ENCODE measurements at regions not wholly inside any gene's neighbourhood (a gene's known extent, or its start where the extent isn't known, plus 50 kb on each side); places are given as distances from the start of the nearest gene placed in this dataset.

DNA sequence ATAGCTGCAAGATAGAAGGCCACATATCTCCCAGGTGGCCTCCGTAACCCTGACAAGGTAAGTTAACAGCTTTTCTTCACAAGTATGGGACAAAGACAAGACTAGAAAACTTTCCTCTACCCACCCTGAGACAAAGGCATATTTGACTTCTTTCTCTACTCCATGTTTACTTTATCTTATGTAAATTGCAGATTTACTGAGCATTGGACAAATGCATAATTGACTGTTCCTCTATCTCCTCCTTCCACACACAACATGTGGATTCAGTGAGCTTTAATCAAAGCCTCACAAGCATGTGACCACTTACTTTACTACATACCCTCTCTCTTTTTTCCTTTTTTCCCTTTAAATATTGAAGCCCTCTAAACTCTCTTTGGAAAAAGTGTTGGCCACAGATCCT, 289.1 kb upstream of the TMTC1 start:
- in situ Hi-C loops (cut with MboI; ENCODE audit: low pct_unique_long_range_greater_than_20kb, low sequenced_read_pairs): no loop called here
- no peak for DNase-seq

DNA sequence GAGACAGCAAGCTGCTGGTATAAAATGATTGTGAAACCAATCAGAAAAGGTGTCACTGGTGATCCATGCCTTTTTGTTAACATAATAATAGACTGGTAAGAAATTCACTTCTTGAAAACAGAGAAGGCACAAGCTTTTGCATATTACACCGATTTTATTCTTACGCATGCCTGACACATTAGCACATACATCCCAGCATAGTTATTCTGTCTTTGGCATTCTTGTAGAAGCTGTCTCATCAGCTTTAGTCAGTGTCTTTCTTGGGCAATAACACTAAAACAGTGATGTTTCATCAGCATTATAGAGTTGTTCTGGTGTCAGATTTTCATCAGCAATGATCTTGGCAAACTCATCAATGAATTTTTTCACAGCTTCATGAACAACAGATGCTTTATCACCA, 283.4 kb upstream of the TMTC1 start:
- in situ Hi-C loops (cut with MboI; ENCODE audit: low pct_unique_long_range_greater_than_20kb, low sequenced_read_pairs): no loop called here
- no peak for DNase-seq

DNA sequence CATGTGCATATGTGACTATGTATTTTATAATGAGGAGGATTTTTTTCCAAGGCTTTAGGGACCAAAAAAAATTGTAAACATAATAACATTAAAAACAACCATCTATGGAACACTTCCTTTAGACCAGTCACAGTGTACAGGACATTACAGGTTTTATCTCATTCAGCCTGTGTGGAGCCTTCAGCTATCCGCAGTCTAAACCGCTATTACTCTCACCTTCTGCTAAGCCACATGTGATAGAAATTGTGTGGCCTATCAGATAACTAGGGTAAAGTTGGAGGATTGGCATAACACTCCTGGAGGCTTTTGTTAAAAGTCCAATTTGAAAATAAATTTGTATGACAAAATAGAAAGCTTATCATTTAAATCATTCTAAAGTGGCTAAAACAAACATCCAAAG, 281.2 kb upstream of the TMTC1 start:
- in situ Hi-C loops (cut with MboI; ENCODE audit: low pct_unique_long_range_greater_than_20kb, low sequenced_read_pairs): no loop called here
- no peak for DNase-seq

DNA sequence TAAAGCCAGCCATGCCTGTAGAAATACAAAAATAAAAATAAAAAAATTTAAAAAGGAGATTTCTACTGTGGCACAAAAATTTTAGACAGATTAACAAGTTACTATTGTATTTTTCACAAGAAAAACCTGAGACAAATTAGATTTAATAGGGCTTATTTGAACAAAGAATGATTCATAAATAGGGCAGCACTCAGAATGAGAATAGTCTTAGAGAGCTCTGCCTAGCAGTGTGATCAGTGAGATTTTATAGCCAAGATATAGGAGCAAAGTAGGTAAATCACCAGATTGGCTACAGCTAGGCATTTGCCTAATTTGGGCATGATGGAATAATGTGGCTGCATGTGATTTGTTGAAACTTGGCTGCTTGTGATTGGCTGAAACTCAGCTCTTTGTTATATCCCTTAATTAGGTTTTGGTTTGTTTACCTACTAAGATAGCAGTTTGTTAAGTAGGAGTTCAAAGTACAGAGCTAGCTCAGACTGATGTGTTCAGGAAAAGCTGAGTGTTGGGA, 279.7 kb upstream of the TMTC1 start:
- in situ Hi-C loops (cut with MboI; ENCODE audit: low pct_unique_long_range_greater_than_20kb, low sequenced_read_pairs): no loop called here
- no peak for DNase-seq

DNA sequence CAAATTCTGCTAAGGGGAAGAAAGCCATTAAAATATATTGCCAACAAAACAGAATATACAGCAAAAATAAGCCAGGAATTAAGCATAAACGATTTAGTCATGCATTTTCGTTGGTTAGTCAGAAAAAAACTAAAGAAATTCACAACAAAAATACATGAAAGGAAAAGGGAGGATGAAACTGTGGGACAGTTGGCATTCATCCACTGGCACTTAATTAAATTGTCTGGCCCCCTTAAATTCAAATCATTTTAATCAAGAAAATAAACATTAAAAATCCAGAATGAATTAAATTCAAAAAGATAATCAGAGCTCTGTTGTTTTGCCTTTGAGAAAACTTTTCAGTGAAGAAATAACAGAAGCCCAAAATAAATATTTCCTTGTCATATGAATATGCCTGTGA, 264.6 kb upstream of the TMTC1 start:
- DNase-seq: no peak
- in situ Hi-C loops (cut with MboI; ENCODE audit: low pct_unique_long_range_greater_than_20kb, low sequenced_read_pairs): no loop called here

DNA sequence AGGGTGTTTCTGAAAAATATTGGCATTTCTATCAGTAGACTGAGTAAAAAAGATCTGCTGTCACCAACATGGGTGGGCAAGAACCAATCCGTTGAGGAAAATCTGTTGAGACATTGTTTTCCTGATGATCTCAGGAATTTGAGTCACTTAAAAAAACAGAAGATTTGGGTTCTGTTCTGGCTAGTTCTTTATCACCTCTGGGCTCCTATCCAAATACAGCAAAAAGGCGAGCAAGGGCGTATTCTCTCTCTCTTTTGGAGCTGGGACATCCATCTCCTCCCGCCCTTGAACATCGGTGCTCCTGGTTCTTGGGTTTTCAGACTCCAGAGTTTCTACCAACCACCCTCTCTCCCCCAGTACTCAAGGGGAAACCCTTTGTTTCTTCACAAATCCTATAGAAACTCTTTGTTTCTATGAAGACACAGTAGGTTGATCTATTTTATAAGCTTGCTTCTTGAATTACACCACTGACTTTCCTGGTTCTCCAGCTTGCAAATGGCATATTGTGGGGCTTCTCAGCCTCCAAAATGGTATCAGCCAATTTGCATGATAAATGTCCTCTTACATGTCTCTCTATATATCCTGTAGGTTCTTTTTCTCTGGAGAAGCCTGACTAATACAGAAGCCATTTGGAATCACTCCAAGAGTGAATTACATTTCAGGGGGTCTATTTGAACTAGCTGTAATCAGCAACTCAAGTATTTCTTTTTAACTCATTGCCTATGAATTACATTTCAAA, 263.9 kb upstream of the TMTC1 start:
- in situ Hi-C loops (cut with MboI; ENCODE audit: low pct_unique_long_range_greater_than_20kb, low sequenced_read_pairs): no loop called here
- DNase-seq: no peak

DNA sequence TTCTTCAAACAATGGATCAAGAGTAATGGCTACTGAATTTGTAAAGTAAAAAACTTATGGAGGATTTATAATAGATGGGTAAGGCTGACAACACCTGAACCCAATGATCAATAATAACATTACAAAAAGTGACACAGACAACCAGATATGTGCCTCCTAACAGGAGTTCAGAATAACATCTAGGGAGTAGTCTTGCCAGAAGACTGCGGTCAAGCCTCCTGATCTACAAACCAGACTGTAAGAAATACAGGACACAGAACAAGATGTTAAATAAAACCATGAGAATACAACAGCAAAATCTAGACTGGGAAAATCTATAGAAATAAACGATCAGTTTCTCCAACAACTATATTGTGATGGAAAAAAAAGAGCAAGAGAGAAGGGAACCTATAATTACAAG, 262.6 kb upstream of the TMTC1 start:
- DNase-seq: no peak
- in situ Hi-C loops (cut with MboI; ENCODE audit: low pct_unique_long_range_greater_than_20kb, low sequenced_read_pairs): no loop called here

DNA sequence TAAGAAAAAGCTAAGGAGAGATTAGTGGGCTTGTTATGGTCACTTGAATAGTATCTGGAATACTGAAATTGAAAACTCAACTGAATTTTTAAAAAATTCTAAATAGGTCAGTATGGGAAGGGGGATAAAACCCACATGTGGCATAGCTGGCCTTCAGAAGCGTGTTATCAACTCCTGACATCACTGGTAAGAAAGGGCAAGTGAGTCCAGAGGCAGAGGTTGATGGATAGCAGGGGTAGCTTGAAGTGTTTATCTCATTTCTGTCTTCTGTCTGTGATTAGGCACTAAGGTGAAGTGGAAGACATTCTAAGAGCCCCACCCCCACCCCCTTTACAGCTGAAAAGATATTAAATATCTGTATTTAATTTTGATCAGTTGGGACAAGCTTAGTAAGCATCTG, 261.4 kb upstream of the TMTC1 start:
- in situ Hi-C loops (cut with MboI; ENCODE audit: low pct_unique_long_range_greater_than_20kb, low sequenced_read_pairs): no loop called here
- DNase-seq: no peak

DNA sequence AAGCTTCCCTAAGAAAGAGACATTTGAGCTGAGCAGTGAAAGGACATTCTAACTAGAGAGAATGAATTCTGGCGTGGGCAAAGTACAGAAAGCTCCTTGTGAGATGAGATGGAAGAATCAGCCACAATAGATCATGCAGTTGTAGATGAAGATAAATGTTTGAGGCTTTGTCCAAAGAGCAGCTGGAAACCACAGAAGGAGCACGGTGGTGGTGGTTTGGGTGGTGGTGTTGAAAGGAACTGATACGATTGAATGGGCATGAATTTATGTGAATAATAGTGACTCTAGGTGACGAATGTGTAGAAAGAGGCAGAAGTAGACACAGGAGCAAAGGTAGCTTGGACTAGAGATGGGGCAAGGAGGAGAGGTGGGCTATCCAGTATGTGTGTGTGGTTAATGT, 260.5 kb upstream of the TMTC1 start:
- DNase-seq: no peak
- in situ Hi-C loops (cut with MboI; ENCODE audit: low pct_unique_long_range_greater_than_20kb, low sequenced_read_pairs): no loop called here

DNA sequence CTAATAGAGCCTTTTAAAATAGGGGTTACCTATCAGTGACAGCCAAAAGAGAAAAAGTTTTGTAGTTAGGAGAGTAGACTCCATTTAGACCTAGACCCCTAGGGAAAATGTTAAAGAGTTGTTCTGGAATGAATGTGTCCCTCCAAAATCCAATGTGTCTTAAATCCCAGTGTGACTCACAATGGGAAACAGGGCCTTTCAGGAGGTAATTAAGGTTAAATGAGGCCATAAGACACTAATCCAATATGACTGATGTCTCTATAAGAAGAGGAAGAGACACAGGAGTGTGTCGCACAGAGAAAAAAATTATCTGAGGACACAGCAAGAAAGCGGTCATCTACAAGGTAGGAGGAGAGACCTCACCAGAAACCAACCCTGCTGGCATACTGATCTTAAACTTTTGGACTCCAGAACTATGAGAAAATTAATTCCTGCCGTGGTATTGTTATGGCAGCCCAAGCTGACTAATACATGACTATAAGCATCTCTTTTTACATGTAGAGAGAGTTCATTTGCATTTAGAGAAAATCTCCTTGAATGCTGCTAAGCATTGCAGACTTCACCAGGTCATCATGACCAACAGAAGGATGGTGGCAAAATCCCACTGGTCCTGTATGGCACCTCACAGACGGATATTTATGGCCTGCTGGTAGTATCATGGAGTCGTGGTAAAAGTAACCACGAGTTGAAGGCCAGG, 259.6 kb upstream of the TMTC1 start:
- in situ Hi-C loops (cut with MboI; ENCODE audit: low pct_unique_long_range_greater_than_20kb, low sequenced_read_pairs): no loop called here
- no peak for DNase-seq

DNA sequence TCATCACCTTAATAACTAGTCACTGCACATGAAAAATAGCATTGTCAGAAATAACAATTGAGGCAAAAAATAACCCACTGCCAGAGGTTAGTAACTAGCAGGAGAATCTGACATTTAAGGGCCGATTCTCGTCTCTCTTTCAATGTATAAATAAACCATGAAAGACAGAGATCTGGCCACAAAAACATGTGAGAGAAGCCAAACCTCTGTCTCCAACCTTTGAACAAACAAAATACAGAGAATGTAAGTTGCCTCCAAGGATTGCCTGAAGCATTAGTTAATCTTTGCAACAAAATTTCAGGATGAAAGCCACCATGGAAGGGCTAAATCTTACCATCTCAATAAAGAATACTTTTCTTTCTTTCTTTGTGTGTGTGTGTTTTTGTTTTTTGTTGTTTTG, 257.4 kb upstream of the TMTC1 start:
- in situ Hi-C loops (cut with MboI; ENCODE audit: low pct_unique_long_range_greater_than_20kb, low sequenced_read_pairs): no loop called here
- DNase-seq: no peak

DNA sequence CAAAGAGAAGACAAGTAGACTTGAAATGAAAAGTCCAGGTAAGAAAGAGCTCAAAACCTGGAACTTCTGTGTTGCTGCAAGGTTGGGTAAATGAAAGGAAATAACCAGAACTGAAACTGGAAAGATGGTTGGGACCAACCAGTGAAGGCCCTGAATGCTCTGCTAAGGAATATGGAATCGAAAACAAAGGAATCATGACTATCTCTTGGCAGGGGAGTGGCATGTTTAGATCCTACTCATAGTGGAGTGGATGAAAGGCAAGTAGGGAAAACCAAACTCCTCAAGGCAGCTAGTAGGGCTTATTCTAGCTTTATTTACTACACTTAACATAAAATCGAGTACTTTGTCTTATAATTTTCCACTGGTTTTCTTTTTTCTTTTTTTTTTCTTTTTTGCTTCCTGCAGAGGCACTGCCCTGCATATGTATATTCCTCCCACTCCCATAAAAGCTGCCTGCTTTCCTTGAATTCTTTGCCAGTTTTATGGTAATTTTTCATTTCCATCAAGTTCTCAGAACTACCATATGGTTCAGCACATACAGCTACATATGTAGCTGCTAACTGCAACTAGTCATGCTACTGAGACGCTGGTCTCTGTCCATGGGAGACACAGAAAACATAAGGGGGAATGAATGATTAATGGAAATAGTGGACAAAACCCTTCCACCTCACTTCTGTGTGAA, 247.1 kb upstream of the TMTC1 start:
- in situ Hi-C loops (cut with MboI; ENCODE audit: low pct_unique_long_range_greater_than_20kb, low sequenced_read_pairs): no loop called here
- no peak for DNase-seq

DNA sequence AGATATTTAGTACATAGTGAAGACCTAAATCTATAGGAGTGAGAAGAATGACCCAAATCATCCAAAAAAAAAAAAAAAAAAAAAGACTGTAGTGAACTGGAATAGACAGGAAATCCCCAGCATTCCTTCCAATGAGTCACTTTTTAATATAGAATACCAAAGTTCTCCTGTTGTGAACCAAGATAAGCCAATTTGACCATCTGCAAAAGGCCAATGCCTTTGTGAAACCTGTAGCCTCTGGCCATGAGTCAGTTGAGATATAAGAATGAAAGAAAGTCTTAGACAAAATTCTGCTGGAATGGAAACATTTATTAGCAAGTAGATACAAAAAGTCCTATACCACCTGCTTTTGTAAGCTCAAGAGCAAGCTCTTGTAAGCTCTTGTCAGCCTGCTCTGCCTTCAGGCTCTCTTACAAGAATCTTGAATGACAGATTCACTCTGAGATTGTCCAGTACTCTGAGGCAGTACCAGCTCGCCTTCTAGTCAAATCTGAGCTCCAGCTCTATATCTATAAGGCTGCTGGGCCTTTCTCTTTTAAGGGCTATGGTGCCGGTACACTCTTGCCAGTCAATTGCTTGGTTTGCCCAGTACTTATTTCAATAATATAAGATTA, 243.0 kb upstream of the TMTC1 start:
- in situ Hi-C loops (cut with MboI; ENCODE audit: low pct_unique_long_range_greater_than_20kb, low sequenced_read_pairs): no loop called here
- no peak for DNase-seq

DNA sequence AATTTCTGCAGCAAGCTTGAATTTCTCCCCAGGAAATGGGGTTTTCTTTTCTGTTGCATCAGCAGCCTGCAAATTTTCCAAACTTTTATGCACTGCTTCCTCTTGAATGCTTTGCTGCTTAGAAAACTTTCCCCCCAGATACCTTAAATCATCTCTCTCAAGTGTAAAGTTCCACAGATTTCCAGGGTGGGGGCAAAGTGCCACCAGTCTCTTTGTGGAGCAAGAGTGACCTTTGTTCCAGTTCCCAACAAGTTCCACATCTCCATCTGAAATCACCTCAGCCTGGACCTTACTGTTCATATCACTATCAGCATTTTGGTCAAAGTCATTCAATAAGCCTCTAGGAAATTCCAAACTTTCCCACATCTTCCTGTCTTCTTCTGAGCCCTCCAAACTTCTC, 241.6 kb upstream of the TMTC1 start:
- DNase-seq: no peak
- in situ Hi-C loops (cut with MboI; ENCODE audit: low pct_unique_long_range_greater_than_20kb, low sequenced_read_pairs): no loop called here

DNA sequence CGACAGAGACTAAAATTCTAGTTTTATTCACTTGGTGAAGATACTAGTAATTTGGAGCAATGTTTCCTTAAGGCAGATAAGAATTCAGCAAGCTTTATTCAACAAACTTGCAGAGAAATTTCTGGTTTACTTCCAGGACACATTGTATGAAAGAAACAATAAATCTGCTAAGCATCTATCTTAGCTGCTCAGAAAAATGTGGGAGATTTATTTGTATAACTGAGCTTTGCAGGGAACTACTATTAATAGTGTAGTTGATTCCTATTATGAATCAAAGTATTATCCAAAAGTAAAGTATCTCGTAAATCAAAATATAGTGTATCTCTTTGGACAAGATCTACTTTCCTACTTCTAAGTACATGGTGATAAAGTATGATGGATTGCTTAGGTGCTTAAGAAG, 239.4 kb upstream of the TMTC1 start:
- DNase-seq: no peak
- in situ Hi-C loops (cut with MboI; ENCODE audit: low pct_unique_long_range_greater_than_20kb, low sequenced_read_pairs): no loop called here

DNA sequence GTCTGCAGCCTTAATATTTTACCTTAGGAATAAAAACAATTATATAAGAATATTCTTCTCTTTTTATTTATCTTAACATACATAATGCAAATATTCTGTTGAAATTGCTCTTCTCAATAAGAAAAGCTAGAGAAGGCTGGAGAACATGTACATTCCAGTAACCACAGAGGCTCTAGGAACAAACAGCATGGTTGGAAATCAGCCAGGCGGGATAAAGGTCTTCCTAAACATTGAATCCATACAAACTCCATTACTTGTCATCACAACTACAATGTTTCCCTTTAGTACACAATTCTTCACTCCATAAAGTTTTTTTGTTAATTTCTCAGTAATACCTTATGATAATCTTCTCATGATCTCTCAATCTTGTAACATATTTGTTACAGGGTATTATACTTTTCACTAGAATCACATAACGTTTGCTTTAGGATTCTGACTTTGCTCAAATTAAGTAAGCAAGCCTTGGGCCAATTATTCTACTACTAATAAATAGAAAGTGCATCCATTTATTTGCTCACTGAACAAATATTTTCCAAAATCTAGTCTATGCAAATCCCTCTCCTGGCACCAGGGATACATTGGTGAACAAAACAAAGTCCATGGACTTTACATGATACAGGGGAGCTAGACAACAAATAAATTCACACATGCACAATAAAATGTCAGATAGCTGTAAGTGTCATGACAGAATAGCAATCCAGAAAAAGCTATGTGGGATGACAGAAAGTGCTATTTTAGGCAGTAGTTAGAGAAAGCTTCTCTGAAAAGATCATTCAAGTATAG, 237.5 kb upstream of the TMTC1 start:
- DNase-seq: no peak
- in situ Hi-C loops (cut with MboI; ENCODE audit: low pct_unique_long_range_greater_than_20kb, low sequenced_read_pairs): no loop called here

DNA sequence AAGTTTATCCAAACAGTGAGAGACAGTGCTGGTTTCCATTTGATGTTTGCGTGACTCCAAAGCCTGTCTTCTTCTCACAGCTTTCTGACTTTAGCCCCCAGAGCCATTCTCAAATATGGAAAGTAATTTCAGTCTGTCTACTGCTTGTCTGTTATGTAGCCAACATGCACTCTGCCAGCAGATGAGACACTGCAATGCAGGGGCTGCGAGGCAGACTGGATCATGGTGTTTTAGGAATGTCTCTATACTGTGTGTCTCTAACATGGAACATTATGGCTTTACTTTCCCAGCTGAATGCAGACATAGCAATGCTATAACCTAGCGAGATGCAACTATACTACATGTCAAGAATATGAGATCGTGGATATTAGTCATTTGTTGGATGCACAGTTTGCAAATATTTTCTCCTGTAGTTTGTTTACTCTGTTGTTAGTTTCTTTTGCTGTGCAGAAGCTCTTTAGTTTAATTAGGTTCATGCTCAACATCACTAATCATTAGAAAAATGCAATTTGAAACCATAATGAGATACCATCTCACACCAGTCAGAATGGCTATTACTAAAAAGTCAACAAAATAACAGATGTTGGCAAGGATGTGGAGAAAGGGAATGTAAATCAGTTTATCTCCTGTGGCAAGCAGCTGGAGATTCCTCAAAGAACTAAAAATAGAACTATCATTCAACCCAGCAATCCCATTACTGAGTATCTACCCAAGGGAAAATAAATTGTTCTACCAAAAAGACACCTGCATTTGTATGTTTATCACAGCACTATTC, 235.8 kb upstream of the TMTC1 start:
- in situ Hi-C loops (cut with MboI; ENCODE audit: low pct_unique_long_range_greater_than_20kb, low sequenced_read_pairs): no loop called here
- DNase-seq: no peak

DNA sequence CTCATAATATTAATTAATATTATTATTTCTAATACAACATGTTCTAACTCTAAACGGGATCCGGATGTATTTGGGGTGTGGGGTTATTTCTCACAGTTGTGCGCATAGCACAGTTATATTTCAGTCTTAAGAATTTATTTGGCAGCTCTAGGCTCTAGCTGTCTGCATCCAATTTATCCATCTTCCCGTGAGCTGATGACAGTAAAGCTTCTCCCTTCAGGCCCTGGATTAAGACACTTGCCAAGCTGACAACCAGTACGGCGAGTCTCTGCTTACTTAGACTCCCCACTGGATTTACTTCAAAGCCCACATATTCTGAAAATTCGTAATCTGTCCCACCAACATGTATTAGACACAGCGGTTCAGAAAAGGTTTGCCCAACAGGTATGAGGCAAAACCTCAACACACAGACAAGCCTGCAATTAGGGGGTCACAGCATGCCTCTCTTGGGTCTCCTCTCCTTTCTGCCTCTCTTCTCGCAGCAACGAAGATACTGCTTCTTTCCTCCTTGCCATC, 232.9 kb upstream of the TMTC1 start:
- no peak for DNase-seq
- in situ Hi-C loops (cut with MboI; ENCODE audit: low pct_unique_long_range_greater_than_20kb, low sequenced_read_pairs): no loop called here

All from KBM-7 (cell line).